ENCODE measurements at regions not wholly inside any gene's neighbourhood (a gene's known extent, or its start where the extent isn't known, plus 50 kb on each side); places are given as distances from the start of the nearest gene placed in this dataset.

GRCh38 chr5:125634216-125634835, 788.9 kb upstream of the GRAMD2B start:
- DNase-seq = no peak
- H3K9me3 ChIP-seq = no peaks in the 10 kb centered on the region
- H3K27ac ChIP-seq = no peak overlapping the region
- H3K36me3 ChIP-seq = no peaks in the 10 kb centered on the region
- intact Hi-C loops (cut with DNase I; ENCODE audit: low total_unique reads) = no loop called here
- TF ChIP-seq POLR2A (IDR thresholded peaks at IDR 0.05) (no peak), CTCF (IDR thresholded peaks at IDR 0.05) (no peak)
- H3K4me3 ChIP-seq = no peak overlapping the region
- H3K27me3 ChIP-seq = no peaks in the 10 kb centered on the region
- H3K4me1 ChIP-seq = no peaks in the 10 kb centered on the region

GRCh38 chr5:125639858-125640257, 783.4 kb upstream of the GRAMD2B start:
- TF ChIP-seq CTCF (IDR thresholded peaks at IDR 0.05) (no peak), POLR2A (IDR thresholded peaks at IDR 0.05) (no peak)
- Histone ChIP-seq H3K4me3 (no peak overlapping the region), H3K27me3 (no peaks in the 10 kb centered on the region), H3K27ac (no peak overlapping the region), H3K9me3 (peaks cover 0 to 7% of the 10 kb centered on the region in 2 donors), H3K4me1 (no peaks in the 10 kb centered on the region), H3K36me3 (peaks cover 0 to 2% of the 10 kb centered on the region in 2 donors)
- intact Hi-C loops (cut with DNase I; ENCODE audit: low total_unique reads) = no loop called here
- no peak for DNase-seq

GRCh38 chr5:125652761-125653160, 770.4 kb upstream of the GRAMD2B start:
- Histone ChIP-seq H3K27me3 (no peaks in the 10 kb centered on the region), H3K4me3 (no peak overlapping the region), H3K27ac (no peak overlapping the region), H3K4me1 (no peaks in the 10 kb centered on the region), H3K9me3 (no peaks in the 10 kb centered on the region), H3K36me3 (no peaks in the 10 kb centered on the region)
- no peak for TF ChIP-seq CTCF (IDR thresholded peaks at IDR 0.05)
- TF ChIP-seq POLR2A (IDR thresholded peaks at IDR 0.05) = no peak
- intact Hi-C loops (cut with DNase I; ENCODE audit: low total_unique reads) = no loop called here
- no peak for DNase-seq

GRCh38 chr5:125654392-125654791, 768.8 kb upstream of the GRAMD2B start:
- intact Hi-C loops (cut with DNase I; ENCODE audit: low total_unique reads) = no loop called here
- Histone ChIP-seq H3K27me3 (no peaks in the 10 kb centered on the region), H3K4me3 (no peak overlapping the region), H3K4me1 (no peaks in the 10 kb centered on the region), H3K36me3 (no peaks in the 10 kb centered on the region), H3K9me3 (no peaks in the 10 kb centered on the region), H3K27ac (no peak overlapping the region)
- TF ChIP-seq CTCF (IDR thresholded peaks at IDR 0.05) (no peak), POLR2A (IDR thresholded peaks at IDR 0.05) (no peak)
- no peak for DNase-seq

GRCh38 chr5:125655156-125655555, 768.1 kb upstream of the GRAMD2B start:
- TF ChIP-seq POLR2A (IDR thresholded peaks at IDR 0.05) (no peak), CTCF (IDR thresholded peaks at IDR 0.05) (no peak)
- Histone ChIP-seq H3K36me3 (no peaks in the 10 kb centered on the region), H3K4me1 (no peaks in the 10 kb centered on the region), H3K4me3 (no peak overlapping the region), H3K27me3 (no peaks in the 10 kb centered on the region), H3K9me3 (no peaks in the 10 kb centered on the region), H3K27ac (no peak overlapping the region)
- no peak for DNase-seq
- intact Hi-C loops (cut with DNase I; ENCODE audit: low total_unique reads) = no loop called here
